ENCODE measurements at regions not wholly inside any gene's neighbourhood (a gene's known extent, or its start where the extent isn't known, plus 50 kb on each side); places are given as distances from the start of the nearest gene placed in this dataset.

DNA sequence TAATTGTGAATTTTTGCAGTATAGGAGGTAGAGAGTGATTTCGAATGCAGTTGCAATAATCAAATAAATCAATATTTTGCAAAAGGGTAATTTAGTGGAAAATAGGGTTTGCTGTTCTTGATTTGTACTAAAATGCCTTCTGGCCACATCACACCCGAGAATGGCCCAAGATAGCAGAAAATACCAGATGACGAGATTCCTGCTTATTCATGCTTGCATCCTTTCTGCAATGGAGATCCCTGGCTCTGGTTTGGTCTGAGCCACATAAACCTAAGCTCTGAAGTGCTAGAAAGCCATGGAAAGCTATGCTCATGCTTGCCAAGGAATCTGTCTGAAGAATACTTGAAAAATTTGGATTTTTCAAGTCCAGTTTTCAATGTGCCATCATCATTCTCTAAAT lies 634.2 kb upstream of the COBL start:
- TF ChIP-seq BHLHE40 (IDR thresholded peaks at IDR 0.05; ENCODE audit: borderline replicate concordance) (no peak), SP1 (IDR thresholded peaks at IDR 0.05) (no peak), HDGF (IDR thresholded peaks at IDR 0.05; ENCODE audit: borderline replicate concordance) (no peak)
- TF ChIP-seq, protein P1, sequence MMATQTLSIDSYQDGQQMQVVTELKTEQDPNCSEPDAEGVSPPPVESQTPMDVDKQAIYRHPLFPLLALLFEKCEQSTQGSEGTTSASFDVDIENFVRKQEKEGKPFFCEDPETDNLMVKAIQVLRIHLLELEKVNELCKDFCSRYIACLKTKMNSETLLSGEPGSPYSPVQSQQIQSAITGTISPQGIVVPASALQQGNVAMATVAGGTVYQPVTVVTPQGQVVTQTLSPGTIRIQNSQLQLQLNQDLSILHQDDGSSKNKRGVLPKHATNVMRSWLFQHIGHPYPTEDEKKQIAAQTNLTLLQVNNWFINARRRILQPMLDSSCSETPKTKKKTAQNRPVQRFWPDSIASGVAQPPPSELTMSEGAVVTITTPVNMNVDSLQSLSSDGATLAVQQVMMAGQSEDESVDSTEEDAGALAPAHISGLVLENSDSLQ (IDR thresholded peaks at IDR 0.05) = no peak

All from HEK293T (cell line).